NCI-H526 (cell line): ENCODE measurements at regions not wholly inside any gene's neighbourhood (a gene's known extent, or its start where the extent isn't known, plus 50 kb on each side); places are given as distances from the start of the nearest gene placed in this dataset.

Source experiments
- DNase-seq, 2 experiments: peaks; one replicate each; lab custom pipeline; 2025; lab: John Stamatoyannopoulos, UW

- no peak for DNase-seq
These were observed 65.3 kb upstream of the SMIM21 start for GRCh38 chr18:75492852-75493251.

- DNase-seq, result no peak
These were observed 63.9 kb upstream of the SMIM21 start for GRCh38 chr18:75491361-75491760.

GRCh38 chr18:75489493-75490190 is 62.1 kb upstream of the SMIM21 start:
- no peak for DNase-seq

- DNase-seq, result no peak
These were observed 56.2 kb upstream of the SMIM21 start for GRCh38 chr18:75483662-75484061.

GRCh38 chr18:75482880-75483279 is 55.4 kb upstream of the SMIM21 start:
- DNase-seq, result no peak

GRCh38 chr18:75480487-75480886 is 53.0 kb upstream of the SMIM21 start:
- DNase-seq, result no peak

- peak; percentile 10 to 69 for DNase-seq
These were observed 51.7 kb upstream of the SMIM21 start for GRCh38 chr18:75478996-75479880.

- DNase-seq, result no peak
These were observed 50.4 kb upstream of the SMIM21 start for GRCh38 chr18:75477900-75478299.
